Gastroesophageal sphincter (tissue), 3 donors: ENCODE measurements at regions not wholly inside any gene's neighbourhood (a gene's known extent, or its start where the extent isn't known, plus 50 kb on each side); places are given as distances from the start of the nearest gene placed in this dataset.

Source experiments
- EP300 ChIP-seq: sonication (generic); formaldehyde crosslinking; IDR thresholded peaks from one replicate; pipeline ENCODE4 v1.6.1; 2017; ENCODE audit warnings: antibody characterized with exemption, mild to moderate bottlenecking
- POLR2AphosphoS5 ChIP-seq: sonication (generic); formaldehyde crosslinking; IDR thresholded peaks from one replicate; pipeline ENCODE4 v1.6.1; 2017; ENCODE audit warnings: antibody characterized with exemption
- TF ChIP-seq, protein P1 (sequence below), 4 experiments: fragments of 200-600 bp in 2 of 4; fragments of 450-650 bp in 2 of 4; sonication (generic) in 1 of 4; IDR thresholded peaks; one replicate each; pipeline ENCODE4 v1.5.1; 2017 to 2019; ENCODE audit warnings: antibody characterized with exemption in 4 of 4, mild to moderate bottlenecking in 2 of 4, moderate library complexity in 2 of 4

DNA sequence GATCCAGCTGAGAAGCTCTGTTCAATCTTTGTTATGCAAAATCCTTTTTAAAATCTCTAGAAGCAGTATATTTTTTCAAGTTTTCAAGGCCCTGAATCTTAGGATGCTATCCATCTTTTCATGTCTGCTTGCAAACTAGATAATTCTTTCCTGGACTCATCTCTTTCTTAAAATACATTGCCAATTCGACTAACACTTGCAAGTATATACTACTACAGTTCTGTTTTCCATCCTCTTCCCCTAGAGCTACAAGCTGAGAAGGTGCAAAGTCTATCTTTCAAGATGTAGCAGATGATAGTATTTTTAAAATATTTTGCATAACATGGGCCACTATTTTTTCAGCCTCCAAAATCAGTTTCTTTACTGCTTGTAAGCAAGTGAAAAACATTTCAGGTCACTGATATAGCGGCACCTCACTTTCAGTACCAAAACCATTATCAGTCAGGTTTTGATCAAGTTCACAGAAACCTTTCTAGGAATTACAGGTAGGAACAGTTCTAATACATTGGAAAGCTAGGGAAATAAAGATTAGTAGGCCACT is 196.4 kb upstream of the CDH20 start:
- TF ChIP-seq EP300 (no peak), POLR2AphosphoS5 (no peak)
- TF ChIP-seq, protein P1, sequence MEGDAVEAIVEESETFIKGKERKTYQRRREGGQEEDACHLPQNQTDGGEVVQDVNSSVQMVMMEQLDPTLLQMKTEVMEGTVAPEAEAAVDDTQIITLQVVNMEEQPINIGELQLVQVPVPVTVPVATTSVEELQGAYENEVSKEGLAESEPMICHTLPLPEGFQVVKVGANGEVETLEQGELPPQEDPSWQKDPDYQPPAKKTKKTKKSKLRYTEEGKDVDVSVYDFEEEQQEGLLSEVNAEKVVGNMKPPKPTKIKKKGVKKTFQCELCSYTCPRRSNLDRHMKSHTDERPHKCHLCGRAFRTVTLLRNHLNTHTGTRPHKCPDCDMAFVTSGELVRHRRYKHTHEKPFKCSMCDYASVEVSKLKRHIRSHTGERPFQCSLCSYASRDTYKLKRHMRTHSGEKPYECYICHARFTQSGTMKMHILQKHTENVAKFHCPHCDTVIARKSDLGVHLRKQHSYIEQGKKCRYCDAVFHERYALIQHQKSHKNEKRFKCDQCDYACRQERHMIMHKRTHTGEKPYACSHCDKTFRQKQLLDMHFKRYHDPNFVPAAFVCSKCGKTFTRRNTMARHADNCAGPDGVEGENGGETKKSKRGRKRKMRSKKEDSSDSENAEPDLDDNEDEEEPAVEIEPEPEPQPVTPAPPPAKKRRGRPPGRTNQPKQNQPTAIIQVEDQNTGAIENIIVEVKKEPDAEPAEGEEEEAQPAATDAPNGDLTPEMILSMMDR (IDR thresholded peaks at IDR 0.05), result no peak
